Heart left ventricle (tissue), 13 donors: ENCODE measurements at regions not wholly inside any gene's neighbourhood (a gene's known extent, or its start where the extent isn't known, plus 50 kb on each side); places are given as distances from the start of the nearest gene placed in this dataset.

Experiments used
- CTCF ChIP-seq, 12 donors: fragments of 200-600 bp; sonication (generic) in 4 of 12; IDR thresholded peaks; one replicate each; pipeline versions ENCODE4 v1.5.0 to v1.8.0; 2018 to 2022; ENCODE audit warnings: antibody characterized with exemption in 12 of 12, mild to moderate bottlenecking in 5 of 12
- POLR2A ChIP-seq, 2 donors: fragments of 450-650 bp; IDR thresholded peaks; one replicate each; pipeline ENCODE4 v1.6.1; 2017; ENCODE audit warnings: antibody characterized with exemption in 2 of 2, mild to moderate bottlenecking in 2 of 2, moderate library complexity in 2 of 2
- donor health status: ischemic (EF 13 %, LVEDD 7.1; RV severe dilation, severe dysfunction).
- donor health status: DM: no; HTN: yes; CAD: no.
- donor health status: DM: no; HTN: no; CAD: no.
- donor health status: ischemic (EF 25% LVEDD 6.9; RV normal size, moderate dysfunction).
- donor health status: ischemic (EF 25% LVEDD 5.7; RV mildly dilated, moderate dysfunction).
- donor health status: ischemic (EF 35%, LVEDD 5.7; RV mildly dilated, moderate dysfunction).
- donor health status: nonischemic (EF 11% LVEDD 7.7; RV severe dilation, severe dysfunction).
- donor health status: DM: yes; HTN: yes; CAD: no.
- donor health status: PGD.
- donor health status: ischemic (EF 29% LVEDD 5.4; RV normal size, mild dysfunction).
- donor health status: nonischemic (EF 23%, LVEDD 6.1; RV moderate dilation, normal function).

GRCh38 chr18:66432636-66433035 lies 171.3 kb downstream of the CDH19 start:
- TF ChIP-seq CTCF (IDR thresholded peaks at IDR 0.05) (no peak), POLR2A (IDR thresholded peaks at IDR 0.05) (no peak)
